ENCODE measurements at regions not wholly inside any gene's neighbourhood (a gene's known extent, or its start where the extent isn't known, plus 50 kb on each side); places are given as distances from the start of the nearest gene placed in this dataset.

- H4K20me1 ChIP-seq (ENCODE audit: insufficient read depth, low read length), result no peaks in the 10 kb centered on the region
- no peaks in the 10 kb centered on the region for H3K4me1 ChIP-seq (ENCODE audit: insufficient read depth, low read length, severe bottlenecking)
- no peak overlapping the region for H3K4me3 ChIP-seq (ENCODE audit: low read depth, low read length, poor library complexity, severe bottlenecking)
- H3K9me2 ChIP-seq (ENCODE audit: low read depth, low read length), result no peaks in the 10 kb centered on the region
- H3K9me3 ChIP-seq (ENCODE audit: low read length), result no peaks in the 10 kb centered on the region
- no peak overlapping the region for H3K4me2 ChIP-seq (ENCODE audit: low read length)
- no peaks in the 10 kb centered on the region for H3K27me3 ChIP-seq (ENCODE audit: insufficient read depth, low read length)
- H2AFZ ChIP-seq (ENCODE audit: low read length), result no peak overlapping the region
- H3K27ac ChIP-seq (ENCODE audit: low read depth, low read length, poor library complexity, severe bottlenecking), result no peak overlapping the region
- no peaks in the 10 kb centered on the region for H3K79me2 ChIP-seq (ENCODE audit: insufficient read depth, low read length)
- no peak overlapping the region for H3K9ac ChIP-seq (ENCODE audit: low read length)
- TF ChIP-seq EZH2 (IDR thresholded peaks at IDR 0.05; ENCODE audit: borderline replicate concordance, low read length) (no peak), CTCF (IDR thresholded peaks at IDR 0.05; ENCODE audit: low read length) (no peak)
- no peaks in the 10 kb centered on the region for H3F3A ChIP-seq (ENCODE audit: insufficient read depth, low read length)
- H3K36me3 ChIP-seq (ENCODE audit: insufficient read depth, low read length), result no peaks in the 10 kb centered on the region
Measured at GRCh38 chr2:16051841-16052564, 111.7 kb downstream of the MYCN start.

- Histone ChIP-seq H3K4me3 (ENCODE audit: low read depth, low read length, poor library complexity, severe bottlenecking) (no peak overlapping the region), H3K9ac (ENCODE audit: low read length) (no peak overlapping the region), H2AFZ (ENCODE audit: low read length) (no peak overlapping the region), H3F3A (ENCODE audit: insufficient read depth, low read length) (no peaks in the 10 kb centered on the region), H3K79me2 (ENCODE audit: insufficient read depth, low read length) (no peaks in the 10 kb centered on the region), H3K9me3 (ENCODE audit: low read length) (no peaks in the 10 kb centered on the region), H3K27me3 (ENCODE audit: insufficient read depth, low read length) (no peaks in the 10 kb centered on the region), H3K36me3 (ENCODE audit: insufficient read depth, low read length) (no peaks in the 10 kb centered on the region), H3K27ac (ENCODE audit: low read depth, low read length, poor library complexity, severe bottlenecking) (no peak overlapping the region), H3K4me2 (ENCODE audit: low read length) (no peak overlapping the region), H3K4me1 (ENCODE audit: insufficient read depth, low read length, severe bottlenecking) (no peaks in the 10 kb centered on the region), H3K9me2 (ENCODE audit: low read depth, low read length) (no peaks in the 10 kb centered on the region), H4K20me1 (ENCODE audit: insufficient read depth, low read length) (no peaks in the 10 kb centered on the region)
- no peak for TF ChIP-seq CTCF (IDR thresholded peaks at IDR 0.05; ENCODE audit: low read length)
- no peak for TF ChIP-seq EZH2 (IDR thresholded peaks at IDR 0.05; ENCODE audit: borderline replicate concordance, low read length)
Measured at GRCh38 chr2:16050908-16051489, 110.6 kb downstream of the MYCN start.

GRCh38 chr2:16050261-16050907 lies 110.0 kb downstream of the MYCN start:
- Histone ChIP-seq H4K20me1 (ENCODE audit: insufficient read depth, low read length) (no peaks in the 10 kb centered on the region), H3K79me2 (ENCODE audit: insufficient read depth, low read length) (no peaks in the 10 kb centered on the region), H3F3A (ENCODE audit: insufficient read depth, low read length) (no peaks in the 10 kb centered on the region), H3K27ac (ENCODE audit: low read depth, low read length, poor library complexity, severe bottlenecking) (no peak overlapping the region), H3K4me3 (ENCODE audit: low read depth, low read length, poor library complexity, severe bottlenecking) (no peak overlapping the region), H3K27me3 (ENCODE audit: insufficient read depth, low read length) (no peaks in the 10 kb centered on the region), H3K4me2 (ENCODE audit: low read length) (no peak overlapping the region), H3K9ac (ENCODE audit: low read length) (no peak overlapping the region), H3K9me3 (ENCODE audit: low read length) (no peaks in the 10 kb centered on the region), H2AFZ (ENCODE audit: low read length) (no peak overlapping the region), H3K4me1 (ENCODE audit: insufficient read depth, low read length, severe bottlenecking) (no peaks in the 10 kb centered on the region), H3K36me3 (ENCODE audit: insufficient read depth, low read length) (no peaks in the 10 kb centered on the region), H3K9me2 (ENCODE audit: low read depth, low read length) (no peaks in the 10 kb centered on the region)
- no peak for TF ChIP-seq CTCF (IDR thresholded peaks at IDR 0.05; ENCODE audit: low read length)
- TF ChIP-seq EZH2 (IDR thresholded peaks at IDR 0.05; ENCODE audit: borderline replicate concordance, low read length), result no peak
